ENCODE measurements at regions not wholly inside any gene's neighbourhood (a gene's known extent, or its start where the extent isn't known, plus 50 kb on each side); places are given as distances from the start of the nearest gene placed in this dataset.

- DNase-seq (ENCODE audit: low read depth) = no peak
- no peak overlapping the region for H3K4me3 ChIP-seq (ENCODE audit: control insufficient read depth, low read depth, low read length)
- TF ChIP-seq CTCF (IDR thresholded peaks at IDR 0.05; ENCODE audit: control insufficient read depth, insufficient read depth, low read depth, low read length, missing control alignments) = no peak
Observed at GRCh38 chr9:26426551-26427131, 466.0 kb downstream of the CAAP1 start.

GRCh38 chr9:26418480-26418879, 474.1 kb downstream of the CAAP1 start:
- TF ChIP-seq CTCF (IDR thresholded peaks at IDR 0.05; ENCODE audit: control insufficient read depth, insufficient read depth, low read depth, low read length, missing control alignments) = no peak
- no peak overlapping the region for H3K4me3 ChIP-seq (ENCODE audit: control insufficient read depth, low read depth, low read length)
- no peak for DNase-seq (ENCODE audit: low read depth)

GRCh38 chr9:26415528-26415927, 477.1 kb downstream of the CAAP1 start:
- no peak for DNase-seq (ENCODE audit: low read depth)
- no peak for TF ChIP-seq CTCF (IDR thresholded peaks at IDR 0.05; ENCODE audit: control insufficient read depth, insufficient read depth, low read depth, low read length, missing control alignments)
- no peak overlapping the region for H3K4me3 ChIP-seq (ENCODE audit: control insufficient read depth, low read depth, low read length)

- DNase-seq (ENCODE audit: low read depth) = no peak
- TF ChIP-seq CTCF (IDR thresholded peaks at IDR 0.05; ENCODE audit: control insufficient read depth, insufficient read depth, low read depth, low read length, missing control alignments) = no peak
- H3K4me3 ChIP-seq (ENCODE audit: control insufficient read depth, low read depth, low read length) = no peak overlapping the region
Observed at GRCh38 chr9:26413611-26414010, 479.0 kb downstream of the CAAP1 start.

- no peak overlapping the region for H3K4me3 ChIP-seq (ENCODE audit: control insufficient read depth, low read depth, low read length)
- no peak for TF ChIP-seq CTCF (IDR thresholded peaks at IDR 0.05; ENCODE audit: control insufficient read depth, insufficient read depth, low read depth, low read length, missing control alignments)
- no peak for DNase-seq (ENCODE audit: low read depth)
Observed at GRCh38 chr9:26412446-26412845, 480.2 kb downstream of the CAAP1 start.

GRCh38 chr9:26406676-26407075, 485.9 kb downstream of the CAAP1 start:
- TF ChIP-seq CTCF (IDR thresholded peaks at IDR 0.05; ENCODE audit: control insufficient read depth, insufficient read depth, low read depth, low read length, missing control alignments) = no peak
- no peak overlapping the region for H3K4me3 ChIP-seq (ENCODE audit: control insufficient read depth, low read depth, low read length)
- no peak for DNase-seq (ENCODE audit: low read depth)

GRCh38 chr9:26399556-26399955, 493.0 kb downstream of the CAAP1 start:
- DNase-seq (ENCODE audit: low read depth) = no peak
- TF ChIP-seq CTCF (IDR thresholded peaks at IDR 0.05; ENCODE audit: control insufficient read depth, insufficient read depth, low read depth, low read length, missing control alignments) = no peak
- no peak overlapping the region for H3K4me3 ChIP-seq (ENCODE audit: control insufficient read depth, low read depth, low read length)

All from AG09309 (cell line).